Endodermal cell (in vitro differentiated cells): ENCODE measurements at regions not wholly inside any gene's neighbourhood (a gene's known extent, or its start where the extent isn't known, plus 50 kb on each side); places are given as distances from the start of the nearest gene placed in this dataset.

Experiments used
- DNase-seq: peaks from one replicate; pipeline ENCODE4 v3.0.0-alpha.2; 2017
- H3K27ac ChIP-seq: 2 replicates; pipeline ENCODE4 v1.5.1; 2013; ENCODE audit warnings: mild to moderate bottlenecking, low read depth, low read length, moderate library complexity
- H3K27me3 ChIP-seq: 2 replicates; pipeline ENCODE4 v1.6.1; 2013; ENCODE audit warnings: mild to moderate bottlenecking, low read length, moderate library complexity; ENCODE audit not compliant: insufficient read depth, control insufficient read depth, poor library complexity, severe bottlenecking
- H3K36me3 ChIP-seq: 2 replicates; pipeline ENCODE4 v1.7.0; 2013; ENCODE audit warnings: mild to moderate bottlenecking, low read length, moderate library complexity; ENCODE audit not compliant: control insufficient read depth, insufficient read depth
- H3K4me1 ChIP-seq: one replicate; pipeline ENCODE4 v1.7.0; 2013; ENCODE audit warnings: low read length; ENCODE audit not compliant: control insufficient read depth, insufficient read depth
- H3K4me3 ChIP-seq: 2 replicates; pipeline ENCODE4 v1.5.1; 2013; ENCODE audit warnings: mild to moderate bottlenecking, low read length, moderate library complexity
- H3K9ac ChIP-seq: 2 replicates; pipeline ENCODE4 v1.6.1; 2013; ENCODE audit warnings: mild to moderate bottlenecking, low read length, moderate library complexity; ENCODE audit not compliant: poor library complexity, severe bottlenecking; ENCODE audit errors: extremely low read depth
- H3K9me3 ChIP-seq: 2 replicates; pipeline ENCODE4 v1.6.1; 2013; ENCODE audit warnings: mild to moderate bottlenecking, low read length, moderate library complexity; ENCODE audit not compliant: control insufficient read depth
- H3K27ac Mint-ChIP-seq: 2 replicates; pipeline ENCODE4 v1.8.0; 2020; ENCODE audit warnings: mixed read lengths
- H3K27me3 Mint-ChIP-seq: 2 replicates; pipeline ENCODE4 v1.8.0; 2021; ENCODE audit warnings: mild to moderate bottlenecking, mixed read lengths; ENCODE audit not compliant: insufficient read depth
- H3K36me3 Mint-ChIP-seq: 2 replicates; pipeline ENCODE4 v1.8.0; 2020; ENCODE audit warnings: low read depth, mixed read lengths
- H3K4me1 Mint-ChIP-seq: 2 replicates; pipeline ENCODE4 v1.8.0; 2020; ENCODE audit warnings: mixed read lengths
- H3K4me3 Mint-ChIP-seq: 2 replicates; pipeline ENCODE4 v1.8.0; 2020; ENCODE audit warnings: mild to moderate bottlenecking, moderate library complexity, mixed read lengths
- H3K9me3 Mint-ChIP-seq: 2 replicates; pipeline ENCODE4 v1.8.0; 2020; ENCODE audit warnings: mild to moderate bottlenecking, mixed read lengths
- WGBS, 2 experiments: methylation state at CpG; one replicate each; pipeline versions ENCODE4 v1.1.5 to v1.1.7; 2013; ENCODE audit warnings: missing lambda C conversion rate in 2 of 2, mixed read lengths in 1 of 2; ENCODE audit not compliant: insufficient coverage in 1 of 2, insufficient read length in 1 of 2; 5-methylcytosine and 5-hydroxymethylcytosine counted together
- TF ChIP-seq, protein P1 (sequence below): fragments of 200-600 bp; sonication (generic); conservative IDR thresholded peaks from 2 replicates; pipeline ENCODE4 v1.5.0; 2021; ENCODE audit warnings: antibody characterized with exemption, mild to moderate bottlenecking

- Mint-ChIP-seq H3K36me3 (no peaks in the 10 kb centered on the region), H3K4me3 (no peak overlapping the region), H3K27me3 (no peaks in the 10 kb centered on the region), H3K4me1 (peaks cover 7% of the 10 kb centered on the region), H3K27ac (no peak overlapping the region), H3K9me3 (peaks cover 2% of the 10 kb centered on the region)
- Histone ChIP-seq H3K4me3 (no peak overlapping the region), H3K9ac (no peak overlapping the region), H3K27ac (no peak overlapping the region), H3K36me3 (no peaks in the 10 kb centered on the region), H3K4me1 (no peaks in the 10 kb centered on the region), H3K9me3 (no peaks in the 10 kb centered on the region), H3K27me3 (no peaks in the 10 kb centered on the region)
- no peak for DNase-seq
- 92 to 95% methylated on average over 8 of the region's 8 CpGs for whole genome bisulfite sequencing, 2 experiments
- TF ChIP-seq, protein P1, sequence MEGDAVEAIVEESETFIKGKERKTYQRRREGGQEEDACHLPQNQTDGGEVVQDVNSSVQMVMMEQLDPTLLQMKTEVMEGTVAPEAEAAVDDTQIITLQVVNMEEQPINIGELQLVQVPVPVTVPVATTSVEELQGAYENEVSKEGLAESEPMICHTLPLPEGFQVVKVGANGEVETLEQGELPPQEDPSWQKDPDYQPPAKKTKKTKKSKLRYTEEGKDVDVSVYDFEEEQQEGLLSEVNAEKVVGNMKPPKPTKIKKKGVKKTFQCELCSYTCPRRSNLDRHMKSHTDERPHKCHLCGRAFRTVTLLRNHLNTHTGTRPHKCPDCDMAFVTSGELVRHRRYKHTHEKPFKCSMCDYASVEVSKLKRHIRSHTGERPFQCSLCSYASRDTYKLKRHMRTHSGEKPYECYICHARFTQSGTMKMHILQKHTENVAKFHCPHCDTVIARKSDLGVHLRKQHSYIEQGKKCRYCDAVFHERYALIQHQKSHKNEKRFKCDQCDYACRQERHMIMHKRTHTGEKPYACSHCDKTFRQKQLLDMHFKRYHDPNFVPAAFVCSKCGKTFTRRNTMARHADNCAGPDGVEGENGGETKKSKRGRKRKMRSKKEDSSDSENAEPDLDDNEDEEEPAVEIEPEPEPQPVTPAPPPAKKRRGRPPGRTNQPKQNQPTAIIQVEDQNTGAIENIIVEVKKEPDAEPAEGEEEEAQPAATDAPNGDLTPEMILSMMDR = no peak
Observed at GRCh38 chr6:167645368-167645767, 181.3 kb upstream of the AFDN start.

DNA sequence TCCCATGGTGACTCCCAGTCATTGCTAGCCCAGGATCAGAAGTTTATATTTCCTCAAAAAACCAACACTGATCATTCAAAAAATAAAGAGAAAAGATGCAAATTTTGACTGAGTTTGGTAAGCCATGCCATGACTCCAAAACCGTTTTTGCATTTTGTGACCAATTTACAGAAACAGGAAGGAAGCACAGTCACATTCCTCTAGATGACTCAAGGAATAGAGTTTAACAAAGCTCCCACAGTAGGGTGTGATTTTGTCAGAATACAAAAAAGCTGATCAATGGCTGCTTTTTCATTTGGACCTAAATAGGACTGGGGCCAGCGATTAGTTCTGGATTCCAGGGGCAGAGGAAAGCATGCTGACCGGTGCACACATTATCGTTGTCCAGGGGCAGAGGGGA, 179.4 kb upstream of the AFDN start:
- H3K9me3 ChIP-seq = no peaks in the 10 kb centered on the region
- no peak overlapping the region for H3K4me3 ChIP-seq
- no peaks in the 10 kb centered on the region for H3K4me1 ChIP-seq
- peak overlapping the region; percentile 88 for H3K27ac ChIP-seq
- no peak overlapping the region for H3K27ac Mint-ChIP-seq
- TF ChIP-seq, protein P1 = no peak
- DNase-seq = no peak
- no peaks in the 10 kb centered on the region for H3K27me3 ChIP-seq
- 50 to 77% methylated on average over 4 of the region's 4 CpGs for WGBS, 2 experiments
- no peaks in the 10 kb centered on the region for H3K36me3 Mint-ChIP-seq
- no peaks in the 10 kb centered on the region for H3K36me3 ChIP-seq
- H3K27me3 Mint-ChIP-seq = no peaks in the 10 kb centered on the region
- no peaks in the 10 kb centered on the region for H3K9me3 Mint-ChIP-seq
- no peak overlapping the region for H3K4me3 Mint-ChIP-seq
- no peak overlapping the region for H3K9ac ChIP-seq
- peaks cover 7% of the 10 kb centered on the region for H3K4me1 Mint-ChIP-seq

DNA sequence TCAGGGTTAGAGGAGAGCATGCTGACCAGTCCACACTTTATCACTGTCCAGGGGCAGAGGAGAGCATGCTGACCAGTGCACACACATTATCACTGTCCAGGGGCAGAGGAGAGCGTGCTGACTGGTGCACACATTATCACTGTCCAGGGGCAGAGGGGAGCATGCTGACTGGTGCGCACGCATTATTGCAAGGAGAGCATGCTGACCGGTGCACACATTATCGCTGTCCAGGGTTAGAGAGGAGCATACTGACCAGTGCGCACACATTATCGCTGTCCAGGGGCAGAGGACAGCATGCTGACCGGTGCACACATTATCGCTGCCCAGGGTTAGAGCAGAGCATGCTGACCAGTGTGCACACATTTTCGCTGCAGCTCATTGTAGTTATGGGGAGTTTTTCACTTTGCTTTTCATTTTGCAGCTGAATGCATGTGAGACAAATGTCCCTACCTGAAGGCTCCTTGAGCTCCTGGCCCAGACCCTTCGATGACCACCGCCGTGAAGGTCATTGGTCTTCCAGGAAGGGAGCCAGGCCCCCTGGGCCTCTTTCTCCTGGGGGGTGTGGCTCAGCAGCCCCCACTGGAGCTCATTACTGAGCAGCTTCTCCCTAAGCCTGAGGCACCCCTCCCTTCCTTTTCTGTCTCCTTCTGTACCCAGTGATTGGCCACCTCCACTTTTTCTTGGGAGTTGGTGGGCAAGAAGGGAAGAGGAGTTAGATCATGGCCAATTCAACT, 178.8 kb upstream of the AFDN start:
- H3K9me3 Mint-ChIP-seq = peaks cover 2% of the 10 kb centered on the region
- no peaks in the 10 kb centered on the region for H3K36me3 Mint-ChIP-seq
- DNase-seq = no peak
- H3K27ac Mint-ChIP-seq = no peak overlapping the region
- Histone ChIP-seq H3K27ac (peak overlapping the region; percentile 88), H3K4me1 (no peaks in the 10 kb centered on the region), H3K9me3 (no peaks in the 10 kb centered on the region), H3K9ac (no peak overlapping the region), H3K4me3 (no peak overlapping the region), H3K27me3 (no peaks in the 10 kb centered on the region), H3K36me3 (no peaks in the 10 kb centered on the region)
- TF ChIP-seq, protein P1 = no peak
- H3K27me3 Mint-ChIP-seq = no peaks in the 10 kb centered on the region
- H3K4me3 Mint-ChIP-seq = no peak overlapping the region
- peaks cover 7% of the 10 kb centered on the region for H3K4me1 Mint-ChIP-seq
- WGBS, 2 experiments = 83 to 93% methylated on average over 13 of the region's 13 CpGs
